GM18873 (cell line): ENCODE measurements at regions not wholly inside any gene's neighbourhood (a gene's known extent, or its start where the extent isn't known, plus 50 kb on each side); places are given as distances from the start of the nearest gene placed in this dataset.

Experiments
- ATAC-seq: cut with Tn5 transposase; IDR thresholded peaks from one replicate; pipeline ENCODE4 v1.9.1; 2021; ENCODE audit warnings: mild to moderate bottlenecking, moderate library complexity, moderate number of reproducible peaks; ENCODE audit not compliant: unreplicated experiment, low FRiP score

DNA sequence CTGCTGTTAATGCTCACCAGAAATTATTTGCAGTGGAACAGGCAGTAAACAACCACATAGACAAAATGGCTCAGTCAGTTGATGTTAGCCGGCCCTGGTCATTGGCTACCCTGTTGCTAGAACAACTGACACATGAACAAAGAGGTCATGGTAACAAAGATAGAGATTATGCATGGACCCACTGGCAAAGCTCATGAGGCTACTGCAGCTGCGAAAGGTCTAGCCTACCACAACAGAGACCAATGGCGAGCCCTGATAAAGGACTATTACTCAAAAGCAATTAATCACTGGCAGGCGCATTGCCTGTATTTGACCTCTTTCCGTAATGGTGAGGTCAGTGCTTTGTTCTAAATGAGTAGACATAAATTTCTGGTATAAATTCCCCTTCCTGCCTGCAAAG is 474.2 kb downstream of the DSC3 start:
- no peak for ATAC-seq

DNA sequence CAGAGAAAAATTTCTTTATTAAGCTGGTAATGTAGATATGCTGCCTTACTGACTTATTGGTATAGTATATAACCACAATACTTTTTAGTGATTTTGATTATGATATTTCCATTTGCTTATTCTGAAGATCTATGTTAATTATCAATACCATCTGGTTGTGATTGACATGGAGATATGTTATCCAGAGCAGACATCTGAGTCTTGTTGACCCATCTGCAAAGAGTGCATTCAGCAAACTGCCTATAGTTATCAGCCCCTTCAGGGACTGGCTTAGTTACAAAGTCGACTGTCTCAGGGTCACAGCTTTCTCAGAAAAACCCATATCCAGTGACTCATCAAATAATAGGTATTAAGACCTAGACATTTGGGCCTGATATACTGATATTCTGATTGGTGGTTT is 475.7 kb downstream of the DSC3 start:
- no peak for ATAC-seq

DNA sequence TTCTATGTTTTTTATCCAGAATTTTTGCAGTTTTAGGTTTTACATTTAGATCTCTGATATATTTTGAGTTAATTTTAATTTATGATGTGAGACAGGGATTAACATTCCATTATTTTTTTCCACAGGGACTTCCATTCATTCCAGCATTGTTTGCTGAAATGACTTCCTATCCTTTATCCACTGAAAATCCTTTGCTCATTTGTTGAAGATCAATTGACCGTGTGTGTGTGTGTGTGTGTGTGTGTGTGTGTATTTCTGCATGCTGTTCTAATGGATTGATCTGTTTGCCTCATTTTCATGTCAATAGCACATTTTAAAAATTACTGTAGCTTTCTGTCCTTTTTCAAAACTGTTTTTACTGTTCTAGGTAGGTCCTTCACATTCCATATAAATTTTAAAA is 480.3 kb downstream of the DSC3 start:
- ATAC-seq, result no peak

- no peak for ATAC-seq
These were observed 486.4 kb downstream of the DSC3 start for GRCh38 chr18:30556112-30556511.

DNA sequence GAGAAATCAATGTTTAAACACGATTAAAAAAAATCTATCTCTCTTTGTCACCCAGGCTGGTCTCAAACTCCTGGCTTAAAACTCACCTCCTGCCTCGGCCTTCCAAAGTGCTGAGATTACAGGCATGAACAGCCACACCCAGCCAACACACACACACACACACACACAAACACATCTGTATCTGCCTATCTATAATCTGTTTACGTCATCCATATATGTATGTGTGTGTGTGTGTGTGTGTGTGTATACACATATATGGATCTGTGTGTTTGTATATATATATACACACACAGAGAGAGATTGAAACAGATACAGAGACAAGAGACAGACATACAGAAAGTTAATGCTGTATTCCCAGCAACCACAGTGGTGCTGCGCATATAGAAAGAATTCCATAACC is 497.1 kb downstream of the DSC3 start:
- no peak for ATAC-seq

- ATAC-seq, result no peak
These were observed 498.4 kb downstream of the DSC3 start for GRCh38 chr18:30544141-30544540.

GRCh38 chr18:30533716-30534115 is 508.8 kb downstream of the DSC3 start:
- ATAC-seq, result no peak

DNA sequence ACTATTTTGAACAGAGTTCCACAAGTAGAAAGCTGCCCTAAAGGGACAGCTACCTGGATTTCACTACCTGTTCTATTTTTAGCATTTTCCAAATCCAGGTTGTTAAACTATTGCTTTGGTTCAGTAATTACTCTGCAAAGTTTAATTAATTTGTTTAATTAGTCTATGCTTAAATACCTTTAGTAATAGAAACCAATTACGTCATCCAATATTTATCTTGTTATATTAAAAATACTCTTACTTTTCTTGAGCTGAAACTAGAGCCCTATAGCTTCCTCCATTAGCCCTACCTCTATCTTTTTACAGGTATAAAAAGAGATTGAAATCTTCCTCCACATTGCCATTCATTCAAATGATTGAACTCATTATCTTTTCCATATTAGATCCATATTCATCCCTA is 514.6 kb downstream of the DSC3 start:
- ATAC-seq, result no peak

DNA sequence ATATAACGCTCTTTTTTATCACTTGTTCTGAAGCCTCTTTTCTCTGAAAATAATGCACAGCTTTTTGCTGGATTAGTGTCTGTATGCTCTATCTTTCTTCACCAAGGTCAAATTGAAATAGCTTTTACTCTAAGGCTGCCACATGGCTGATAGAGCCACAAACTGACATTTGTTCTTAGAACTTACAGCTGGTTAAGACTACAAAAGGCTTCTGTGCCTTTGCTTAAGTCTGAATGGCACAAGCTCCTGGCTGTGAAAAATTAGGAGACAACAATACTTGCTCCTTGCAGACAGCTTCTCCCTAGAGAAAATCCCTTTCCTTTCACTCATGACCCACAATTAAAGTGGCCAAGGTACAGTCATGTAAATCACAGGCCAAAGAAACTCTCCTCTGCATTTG is 515.3 kb downstream of the DSC3 start:
- ATAC-seq, result no peak

GRCh38 chr18:30522288-30522929 is 520.1 kb downstream of the DSC3 start:
- no peak for ATAC-seq

DNA sequence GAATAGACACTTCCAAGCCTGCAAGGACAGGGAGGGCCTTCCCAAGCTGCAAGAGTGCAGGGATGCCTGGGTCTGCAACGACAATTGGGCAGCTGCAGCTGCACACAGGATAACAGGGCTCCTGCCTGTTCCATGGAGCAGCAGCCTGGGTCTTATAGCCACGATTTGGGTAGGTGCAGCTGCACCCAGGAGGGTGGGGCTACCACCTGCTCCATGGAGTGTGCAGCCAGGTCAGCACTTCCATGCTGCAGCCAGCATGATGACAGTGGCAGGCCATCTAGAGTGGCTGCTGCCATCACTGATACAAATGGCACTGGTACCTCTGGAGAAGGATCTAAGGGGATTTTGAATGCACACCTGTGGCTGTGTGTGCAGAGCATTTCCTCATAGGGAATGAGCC is 528.5 kb downstream of the DSC3 start:
- ATAC-seq, result no peak

DNA sequence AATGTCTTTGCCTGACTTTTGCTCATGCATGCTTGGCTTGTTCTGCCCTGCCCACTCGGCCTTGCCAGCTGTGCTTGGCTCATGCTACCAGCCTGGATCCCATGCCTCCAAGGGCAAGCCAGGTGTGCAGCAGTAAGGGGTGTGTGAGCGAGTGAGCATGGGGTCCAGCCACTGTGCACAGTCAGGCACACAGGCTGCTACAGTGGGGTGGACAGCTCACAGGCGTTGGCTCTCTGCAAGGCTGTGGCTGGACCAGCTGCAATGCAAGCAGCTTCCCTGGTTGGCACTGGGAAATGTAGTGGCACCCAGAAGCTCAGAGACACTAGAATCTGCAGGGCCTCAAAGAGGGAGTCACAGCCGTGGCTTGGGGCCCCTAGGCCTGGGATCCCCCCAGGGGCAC is 529.7 kb downstream of the DSC3 start:
- ATAC-seq, result no peak

DNA sequence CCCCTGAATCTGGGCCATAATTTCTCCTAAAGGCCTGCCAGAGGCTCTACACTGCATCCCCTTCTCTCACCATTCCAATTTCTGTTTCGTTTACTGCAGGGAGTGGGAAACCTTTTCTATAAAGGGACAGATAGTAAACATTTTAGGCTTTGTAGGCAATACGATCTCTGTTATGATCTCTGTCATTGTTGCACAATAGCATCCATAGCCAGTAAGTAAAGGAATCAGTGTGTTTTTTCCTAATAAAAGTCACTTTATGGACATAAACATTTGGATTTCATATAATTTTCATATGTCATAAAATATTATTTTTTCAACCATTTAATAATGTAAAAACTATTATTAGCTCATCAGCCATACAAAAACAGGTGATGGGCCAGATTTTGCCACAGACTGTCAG is 531.7 kb downstream of the DSC3 start:
- no peak for ATAC-seq

GRCh38 chr18:30501594-30501993 is 540.9 kb downstream of the DSC3 start:
- no peak for ATAC-seq

DNA sequence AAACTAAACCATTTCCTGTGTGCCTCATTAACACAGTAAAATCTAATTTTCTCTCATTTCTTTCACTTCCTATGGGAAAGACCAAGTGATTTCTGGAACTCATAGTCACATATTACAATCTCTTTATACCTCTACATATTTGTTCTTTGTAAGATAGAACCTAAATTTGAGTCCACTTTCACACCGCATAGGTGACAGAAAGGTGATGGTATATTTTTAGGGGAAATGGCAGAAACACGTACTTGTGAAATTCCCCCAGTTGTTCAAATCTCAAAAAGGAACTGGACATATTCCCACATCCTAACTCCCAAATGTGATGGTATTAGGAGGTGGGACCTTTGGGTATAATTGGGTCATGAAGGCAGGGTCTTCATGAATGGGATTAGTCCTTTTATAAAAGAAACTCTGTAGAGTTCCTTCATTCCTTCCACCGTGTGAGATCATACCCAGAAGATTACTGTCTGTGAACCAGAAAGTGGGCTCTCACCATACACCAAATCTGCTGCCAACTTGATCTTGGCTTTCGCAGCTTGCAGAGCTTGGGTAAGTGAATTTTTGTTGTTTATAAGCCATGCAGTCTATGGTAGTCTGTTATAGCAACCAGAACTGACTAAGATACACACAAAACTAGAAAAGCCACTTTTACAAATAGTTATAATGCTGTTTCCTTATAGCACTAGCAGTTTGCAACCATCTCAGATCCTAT is 542.1 kb downstream of the DSC3 start:
- ATAC-seq, result no peak

DNA sequence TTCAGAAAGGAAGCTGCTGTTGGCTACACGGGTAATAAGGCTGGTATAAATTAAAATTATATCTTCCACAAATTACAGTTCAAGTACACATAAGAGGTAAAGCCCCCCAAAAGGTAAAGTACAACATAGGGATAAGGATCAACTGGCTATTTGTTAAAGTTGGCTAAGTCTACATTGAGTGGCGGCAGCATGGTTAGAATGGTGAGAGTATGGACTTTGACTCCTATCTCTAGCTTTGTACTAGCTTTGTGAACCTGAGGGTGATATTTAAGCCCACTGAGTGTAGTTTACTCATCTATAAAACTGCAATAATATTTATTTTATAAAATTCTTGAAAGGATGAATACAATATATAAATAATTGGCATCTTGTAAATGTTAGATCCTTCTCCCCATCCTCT is 542.8 kb downstream of the DSC3 start:
- ATAC-seq, result no peak

GRCh38 chr18:30492552-30493129 is 549.9 kb downstream of the DSC3 start:
- no peak for ATAC-seq

GRCh38 chr18:30491815-30492551 is 550.6 kb downstream of the DSC3 start:
- ATAC-seq, result no peak

- ATAC-seq, result no peak
These were observed 552.5 kb downstream of the DSC3 start for GRCh38 chr18:30489890-30490643.

- ATAC-seq, result no peak
These were observed 554.6 kb downstream of the DSC3 start for GRCh38 chr18:30487962-30488361.

- ATAC-seq, result no peak
These were observed 555.7 kb downstream of the DSC3 start for GRCh38 chr18:30486856-30487255.
